T-helper 1 cell (primary cell): ENCODE measurements at regions not wholly inside any gene's neighbourhood (a gene's known extent, or its start where the extent isn't known, plus 50 kb on each side); places are given as distances from the start of the nearest gene placed in this dataset.
"Not testable (repeated sequence)": the region's sequence is repeated elsewhere in the genome, so short reads cannot be mapped to it uniquely, and the experiment has no call there.

Experiments used
- DNase-seq, 5 donors: peaks; one replicate each; pipeline ENCODE4 v3.0.0-alpha.2; 2012 to 2020

DNA sequence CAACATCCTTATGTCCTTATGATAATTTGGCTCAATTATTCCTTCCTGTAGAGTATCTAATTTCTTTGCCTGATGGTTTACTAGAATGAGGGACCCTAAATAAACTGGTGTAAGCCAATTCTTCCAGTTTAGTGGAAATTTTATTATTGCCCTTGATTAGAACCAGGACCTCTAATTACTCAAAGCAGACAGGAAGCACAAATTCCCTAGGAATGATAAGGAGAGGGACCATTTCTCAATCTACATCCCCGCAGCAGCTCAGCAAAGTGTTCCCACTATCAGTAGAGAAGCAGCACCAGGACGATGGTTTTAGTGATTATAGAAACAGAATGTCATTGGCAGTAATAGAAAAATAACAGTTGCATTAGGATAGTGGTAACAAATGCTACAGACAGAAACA, 97.1 kb downstream of the PLPPR4 start:
- DNase-seq, result no peak

DNA sequence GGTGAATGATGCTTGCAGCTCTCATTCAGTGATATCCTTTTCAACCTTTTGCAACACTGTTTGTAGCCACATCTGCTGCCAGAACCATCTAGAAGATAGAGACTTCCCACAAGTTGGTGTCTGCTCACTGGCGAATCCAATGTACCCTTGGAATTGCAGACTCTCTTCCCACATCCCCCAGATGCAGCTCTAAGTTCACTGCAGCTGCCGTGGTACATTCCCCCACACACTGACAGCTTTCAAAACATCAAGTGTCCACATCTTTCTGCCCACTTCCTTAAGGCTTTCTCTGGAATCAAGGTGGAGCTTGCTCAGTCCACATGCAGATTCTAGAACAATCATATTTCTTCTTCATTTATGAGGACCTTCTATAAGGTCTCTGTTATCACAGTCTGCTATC, 99.2 kb downstream of the PLPPR4 start:
- no peak for DNase-seq

DNA sequence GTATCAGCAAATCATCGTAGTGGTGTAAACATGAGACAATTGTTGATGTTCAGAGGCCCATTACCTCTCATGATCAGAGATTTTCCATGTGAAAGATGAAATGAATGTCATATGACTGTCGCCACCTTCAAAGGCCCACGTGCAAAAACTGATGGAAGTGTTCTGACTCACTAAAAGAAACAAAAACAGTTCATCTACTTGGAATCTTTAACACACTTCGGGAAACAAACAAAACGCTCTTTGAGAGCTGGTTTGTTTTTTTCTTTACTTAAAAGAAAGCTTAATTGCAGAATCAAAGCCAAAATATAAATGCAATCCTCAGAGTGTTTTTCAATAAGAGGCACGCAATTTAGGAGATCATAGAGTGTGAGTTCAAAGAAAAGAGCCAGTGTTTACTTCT, 100.8 kb downstream of the PLPPR4 start:
- DNase-seq, result no peak

DNA sequence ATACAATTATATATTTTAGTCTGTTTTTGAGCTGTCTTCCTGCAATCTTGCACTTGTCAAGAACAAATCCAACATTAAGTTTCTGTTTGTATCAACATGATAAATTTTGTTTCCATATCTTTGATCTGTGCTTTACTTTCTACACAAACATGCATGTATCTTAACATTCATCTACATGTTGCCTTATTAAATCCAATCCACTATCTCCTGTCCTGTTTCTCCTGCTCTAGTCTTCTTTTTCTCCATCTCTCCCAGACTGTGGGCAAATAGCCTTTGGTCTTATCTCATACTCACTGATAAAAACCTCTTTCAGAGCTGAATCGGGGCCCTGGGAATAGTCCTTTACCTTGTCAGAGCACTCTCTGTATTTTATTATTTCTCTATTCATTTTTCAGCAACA, 101.3 kb downstream of the PLPPR4 start:
- DNase-seq, result no peak

DNA sequence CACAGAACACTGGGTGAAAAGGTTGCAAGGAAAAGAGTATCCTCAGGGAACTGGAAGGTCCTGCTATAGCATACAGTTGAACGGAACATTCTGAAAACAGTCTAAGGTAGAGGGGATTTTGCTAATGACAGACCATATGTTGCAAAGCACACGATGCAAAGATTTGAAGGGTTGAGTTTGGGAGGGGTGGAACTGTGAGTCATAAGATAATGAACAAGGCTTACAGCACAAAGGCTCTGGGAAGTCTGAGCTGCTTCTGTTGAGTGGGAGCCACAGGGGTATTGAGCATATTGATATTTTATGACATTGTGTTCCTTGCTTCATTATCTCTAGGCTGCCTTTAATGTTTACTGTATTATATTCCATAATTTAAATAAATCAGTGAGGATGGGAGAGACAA, 104.9 kb downstream of the PLPPR4 start:
- no peak for DNase-seq

DNA sequence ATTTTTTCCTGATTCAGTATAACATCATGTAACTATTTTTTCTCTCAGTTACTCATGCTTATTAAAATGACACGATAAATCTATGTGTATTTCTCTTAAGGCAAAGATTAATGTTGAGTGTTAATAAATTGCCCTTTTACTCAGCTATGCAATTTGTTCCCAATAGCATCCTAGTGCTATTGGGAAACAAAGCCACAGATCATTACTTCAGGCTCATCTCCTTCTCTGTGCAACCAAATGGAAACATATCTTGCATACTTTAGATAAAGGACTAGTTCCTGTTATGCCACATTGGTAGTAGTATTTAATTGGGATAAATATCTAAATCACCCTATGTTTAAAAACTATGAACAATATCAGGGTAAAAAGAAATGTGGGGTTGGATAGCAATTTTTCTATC, 106.2 kb downstream of the PLPPR4 start:
- DNase-seq, result no peak

DNA sequence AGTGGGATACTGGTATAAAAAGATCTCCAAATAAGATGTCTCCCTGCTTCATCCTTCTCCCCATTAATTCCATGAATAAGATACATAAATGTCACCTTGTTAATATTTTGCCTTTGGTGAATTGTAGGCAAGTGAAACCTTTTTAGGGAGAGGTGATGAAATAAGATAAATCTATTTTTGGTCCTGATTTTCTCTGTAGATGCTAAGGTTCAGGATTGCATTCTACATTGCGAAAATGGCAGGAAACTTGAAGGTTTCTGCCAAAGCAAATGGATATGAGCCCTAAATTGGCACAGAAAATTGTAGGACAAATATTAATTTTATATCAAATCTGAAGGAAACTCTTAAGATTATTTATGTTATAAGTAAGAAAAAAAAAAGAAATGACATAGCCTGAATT, 107.1 kb downstream of the PLPPR4 start:
- DNase-seq, result no peak

DNA sequence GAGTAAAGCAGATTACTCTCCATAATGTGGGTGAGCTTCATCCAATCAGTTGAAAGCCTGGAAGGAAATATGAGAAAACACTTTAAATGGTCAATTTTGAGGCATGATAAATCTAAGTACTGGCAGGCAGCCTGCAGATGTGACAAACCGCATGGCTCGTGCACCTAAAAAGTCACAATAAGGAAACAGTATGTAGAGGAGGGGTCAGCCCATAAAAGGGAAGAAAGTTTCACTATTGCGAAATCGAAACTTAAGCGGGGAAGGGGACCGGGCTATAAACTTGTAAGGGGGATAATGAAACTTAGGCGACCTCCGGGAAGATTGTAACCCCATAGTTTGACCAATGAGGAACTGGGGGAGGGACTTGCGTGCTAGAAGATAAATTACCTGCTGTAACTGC, 109.8 kb downstream of the PLPPR4 start:
- DNase-seq, result no peak

DNA sequence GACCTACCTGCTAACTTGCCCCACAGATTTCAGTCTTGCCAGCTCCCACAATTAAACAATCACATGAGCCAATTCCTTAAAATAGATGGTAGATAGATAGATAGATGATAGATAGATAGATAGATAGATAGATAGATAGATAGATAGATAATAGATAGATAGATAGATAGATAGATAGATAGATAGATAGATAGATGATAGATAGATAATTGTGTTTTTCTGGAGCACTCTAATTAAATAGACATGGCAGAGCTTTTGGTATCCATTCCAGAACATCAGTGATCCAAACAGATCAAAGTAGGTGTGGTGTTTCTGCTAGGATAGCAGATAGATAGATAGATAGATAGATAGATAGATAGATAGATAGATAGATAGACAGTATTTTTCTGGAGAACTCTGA, 110.4 kb downstream of the PLPPR4 start:
- not testable (repeated sequence) for DNase-seq

DNA sequence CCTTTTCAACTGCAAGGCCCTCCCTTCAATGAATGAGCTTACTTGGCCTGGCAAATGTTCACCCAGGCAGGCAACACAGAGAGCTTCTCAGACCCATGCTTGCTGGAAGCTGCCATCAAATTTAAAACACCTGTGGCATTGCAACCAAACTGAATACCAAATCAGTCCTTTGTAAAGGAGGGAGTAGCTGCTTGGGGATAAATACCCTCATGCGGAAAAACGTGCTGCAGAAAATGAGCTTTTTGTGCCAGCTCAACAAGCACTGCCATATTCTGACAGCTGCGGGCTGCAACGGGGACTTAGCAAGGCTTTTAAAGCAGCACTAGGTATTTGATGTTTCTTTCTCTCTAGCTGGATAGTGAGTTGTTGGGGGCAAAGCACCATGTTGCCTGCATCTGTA, 119.7 kb downstream of the PLPPR4 start:
- no peak for DNase-seq

DNA sequence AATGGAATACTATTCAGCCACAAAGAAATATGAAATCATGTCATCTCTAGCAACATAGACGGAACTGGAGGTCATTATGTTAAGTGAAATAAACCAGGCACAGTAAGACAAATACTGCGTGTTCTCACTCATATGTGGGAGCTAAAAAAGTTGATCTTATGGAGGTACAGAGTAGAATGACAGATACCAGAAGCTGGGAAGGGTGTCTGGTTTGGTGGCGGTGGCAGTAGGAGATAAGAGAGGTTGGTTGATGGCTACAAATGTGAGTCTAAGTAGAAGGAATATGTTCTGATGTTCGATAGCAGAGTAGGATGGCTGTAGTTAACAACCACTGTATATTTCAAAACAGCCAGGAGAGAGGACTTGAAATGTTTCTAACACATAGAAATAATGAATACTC, 121.6 kb downstream of the PLPPR4 start:
- DNase-seq, result no peak

DNA sequence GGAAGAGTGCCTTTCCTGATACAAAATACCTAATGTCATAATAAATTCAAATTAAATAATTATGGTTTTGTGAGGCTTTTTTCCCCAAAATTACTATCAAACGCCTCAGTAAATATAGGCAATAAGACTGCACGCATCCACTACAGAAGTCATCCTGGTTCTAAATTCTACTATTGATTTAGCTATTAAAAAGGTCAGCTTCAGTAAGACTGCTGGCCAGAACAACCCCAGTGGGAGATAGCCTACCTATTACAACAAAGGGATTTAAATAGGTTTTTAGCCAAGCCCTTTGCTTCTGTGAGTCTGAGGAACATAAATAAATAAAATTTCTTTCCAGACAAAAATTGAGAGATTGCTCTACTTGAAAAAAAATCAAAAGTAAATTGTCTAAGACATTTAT, 132.1 kb downstream of the PLPPR4 start:
- no peak for DNase-seq

DNA sequence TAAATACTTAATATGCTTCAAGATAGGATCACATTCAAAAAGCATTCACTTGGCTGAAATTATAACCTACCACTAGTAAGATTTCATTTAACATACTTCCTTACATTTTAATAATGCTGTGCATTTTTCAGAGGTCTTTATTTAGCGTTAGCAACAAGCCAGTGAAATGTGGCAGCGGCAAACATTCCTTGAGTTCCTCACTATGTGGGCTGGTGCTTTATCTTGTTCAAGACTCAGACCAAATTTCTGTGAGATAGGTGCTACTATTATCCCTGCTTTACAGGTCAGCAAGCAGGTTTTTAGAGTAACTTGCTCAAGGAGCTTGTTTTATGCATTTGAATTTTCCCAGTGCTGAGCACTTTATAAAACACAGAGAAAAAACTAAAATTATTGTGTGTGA, 132.7 kb downstream of the PLPPR4 start:
- no peak for DNase-seq

DNA sequence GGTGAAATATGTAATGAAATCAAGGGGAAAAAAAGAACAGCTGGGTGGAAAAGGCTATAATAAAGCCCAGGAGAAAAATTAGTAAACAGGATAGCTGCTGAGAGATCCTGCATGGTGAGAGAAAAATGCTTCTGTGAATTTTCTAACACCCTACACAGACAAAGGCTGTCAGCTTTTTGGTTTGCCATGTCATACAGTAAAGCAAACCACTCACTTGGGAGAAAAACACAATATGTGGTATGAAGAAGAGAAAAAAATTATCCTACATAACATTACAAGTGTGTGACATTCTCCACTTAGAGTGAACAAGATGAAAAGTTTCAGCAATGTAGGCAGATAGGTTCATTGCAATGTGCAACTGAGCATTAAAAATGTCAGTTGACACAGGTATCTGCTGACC, 133.6 kb downstream of the PLPPR4 start:
- DNase-seq, result no peak

DNA sequence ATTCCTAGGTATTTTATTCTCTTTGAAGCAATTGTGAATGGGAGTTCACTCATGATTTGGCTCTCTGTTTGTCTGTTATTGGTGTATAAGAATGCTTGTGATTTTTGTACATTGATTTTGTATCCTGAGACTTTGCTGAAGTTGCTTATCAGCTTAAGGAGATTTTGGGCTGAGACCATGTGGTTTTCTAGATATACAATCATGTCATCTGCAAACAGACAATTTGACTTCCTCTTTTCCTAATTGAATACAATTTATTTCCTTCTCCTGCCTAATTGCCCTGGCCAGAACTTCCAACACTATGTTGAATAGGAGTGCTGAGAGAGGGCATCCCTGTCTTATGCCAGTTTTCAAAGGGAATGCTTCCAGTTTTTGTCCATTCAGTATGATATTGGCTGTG, 137.3 kb downstream of the PLPPR4 start:
- DNase-seq, result not testable (repeated sequence)

DNA sequence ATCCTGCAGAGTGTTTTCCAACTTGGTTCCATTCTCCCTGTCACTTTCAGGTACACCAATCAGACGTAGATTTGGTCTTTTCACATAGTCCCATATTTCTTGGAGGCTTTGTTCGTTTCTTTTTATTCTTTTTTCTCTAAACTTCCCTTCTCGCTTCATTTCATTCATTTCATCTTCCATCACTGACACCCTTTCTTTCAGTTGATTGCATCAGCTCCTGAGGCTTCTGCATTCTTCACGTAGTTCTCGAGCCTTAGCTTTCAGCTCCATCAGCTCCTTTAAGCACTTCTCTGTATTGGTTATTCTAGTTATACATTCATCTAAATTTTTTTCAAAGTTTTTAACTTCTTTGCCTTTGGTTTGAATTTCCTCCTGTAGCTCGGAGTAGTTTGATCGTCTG, 140.1 kb downstream of the PLPPR4 start:
- DNase-seq, result not testable (repeated sequence)

DNA sequence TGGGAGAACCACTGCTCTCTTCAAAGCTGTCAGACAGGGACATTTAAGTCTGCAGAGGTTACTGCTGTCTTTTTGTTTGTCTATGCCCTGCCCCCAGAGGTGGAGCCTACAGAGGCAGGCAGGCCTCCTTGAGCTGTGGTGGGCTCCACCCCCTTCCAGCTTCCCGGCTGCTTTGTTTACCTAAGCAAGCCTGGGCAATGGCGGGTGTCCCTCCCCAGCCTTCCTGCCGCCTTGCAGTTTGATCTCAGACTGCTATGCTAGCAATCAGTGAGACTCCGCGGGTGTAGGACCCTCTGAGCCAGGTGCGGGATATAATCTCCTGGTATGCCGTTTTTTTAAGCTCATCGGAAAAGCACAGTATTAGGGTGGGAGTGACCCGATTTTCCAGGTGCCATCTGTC, 141.0 kb downstream of the PLPPR4 start:
- DNase-seq, result not testable (repeated sequence)

DNA sequence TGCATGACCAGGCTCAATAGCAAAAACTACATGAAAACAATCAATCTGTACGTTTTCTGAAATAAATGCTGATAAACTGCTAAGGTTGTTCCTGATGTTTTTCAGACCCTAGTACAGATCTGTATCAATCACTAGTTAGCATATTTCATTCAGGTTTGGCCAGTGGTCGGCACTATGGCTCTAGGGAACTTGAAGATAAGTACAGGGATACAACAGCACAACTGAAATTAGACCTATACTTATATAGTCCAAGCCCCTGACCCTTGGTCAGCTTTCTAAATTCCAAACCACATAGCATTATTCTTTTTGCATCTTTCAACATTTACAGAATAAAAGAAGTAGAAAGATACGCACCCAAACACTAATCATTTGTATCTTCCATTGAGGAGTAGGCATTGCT, 142.7 kb downstream of the PLPPR4 start:
- no peak for DNase-seq

DNA sequence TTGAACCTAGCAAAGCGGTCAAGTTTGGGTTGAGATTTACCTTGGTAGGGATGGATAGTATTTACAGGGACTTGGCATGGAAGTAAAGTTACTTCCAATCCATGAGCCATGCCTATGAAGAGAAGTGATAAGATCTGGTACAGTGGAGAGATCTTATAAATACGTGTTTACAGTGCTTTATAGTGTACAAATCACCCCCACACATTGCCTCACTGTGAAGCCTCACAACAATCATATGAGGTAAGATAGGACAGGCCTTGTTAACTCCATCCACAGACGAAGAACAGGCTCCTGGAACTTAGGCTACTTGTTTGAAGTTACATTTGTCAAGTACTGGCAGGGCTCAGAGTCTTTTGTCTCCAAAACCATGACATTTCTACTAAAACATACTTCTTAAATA, 159.8 kb downstream of the PLPPR4 start:
- no peak for DNase-seq

DNA sequence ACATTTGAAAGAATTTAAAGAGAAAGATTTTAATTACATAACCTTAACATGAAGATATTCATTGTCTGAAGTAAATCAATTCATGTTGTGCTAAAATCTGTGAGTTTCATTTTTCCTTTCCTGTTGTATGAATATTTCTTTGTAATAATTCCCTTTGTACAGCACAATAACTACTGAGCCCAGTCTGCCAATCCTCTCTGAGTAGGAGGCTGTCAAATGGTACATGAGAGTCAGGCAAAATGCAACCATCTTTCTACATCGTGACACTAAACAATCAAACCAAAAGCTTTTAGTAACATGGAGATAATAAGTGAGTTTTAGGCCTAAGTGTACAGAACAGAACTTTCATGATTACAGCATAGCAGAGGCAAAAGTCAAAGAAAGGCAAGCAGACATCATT, 165.5 kb downstream of the PLPPR4 start:
- DNase-seq, result no peak

DNA sequence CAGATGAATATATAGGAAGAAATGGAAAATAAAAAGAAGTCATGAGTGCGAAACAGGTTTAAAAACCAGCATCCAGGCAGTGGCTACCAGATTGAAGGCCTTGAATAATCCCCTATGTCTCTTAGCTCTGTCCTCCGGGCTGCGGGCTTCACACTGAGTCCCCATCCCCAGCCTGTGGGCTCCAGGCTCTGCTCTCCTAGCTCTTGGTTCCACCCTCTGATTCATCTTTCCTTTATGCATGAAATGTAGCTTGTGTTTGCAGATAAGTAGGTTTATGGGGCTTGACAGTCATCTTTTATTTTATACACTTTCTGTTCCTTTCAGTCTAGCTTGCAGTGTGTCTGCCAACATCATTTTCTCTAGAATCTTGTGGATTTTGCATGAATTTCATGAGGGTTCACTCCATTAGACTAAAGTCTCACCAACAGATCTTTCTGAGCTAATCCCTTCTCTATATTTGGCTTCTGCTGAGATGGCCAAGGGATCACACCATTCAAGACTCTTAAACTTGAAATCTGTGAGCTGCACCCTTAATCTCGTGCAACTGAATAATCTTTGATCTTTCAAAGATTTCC, 174.5 kb downstream of the PLPPR4 start:
- no peak for DNase-seq

DNA sequence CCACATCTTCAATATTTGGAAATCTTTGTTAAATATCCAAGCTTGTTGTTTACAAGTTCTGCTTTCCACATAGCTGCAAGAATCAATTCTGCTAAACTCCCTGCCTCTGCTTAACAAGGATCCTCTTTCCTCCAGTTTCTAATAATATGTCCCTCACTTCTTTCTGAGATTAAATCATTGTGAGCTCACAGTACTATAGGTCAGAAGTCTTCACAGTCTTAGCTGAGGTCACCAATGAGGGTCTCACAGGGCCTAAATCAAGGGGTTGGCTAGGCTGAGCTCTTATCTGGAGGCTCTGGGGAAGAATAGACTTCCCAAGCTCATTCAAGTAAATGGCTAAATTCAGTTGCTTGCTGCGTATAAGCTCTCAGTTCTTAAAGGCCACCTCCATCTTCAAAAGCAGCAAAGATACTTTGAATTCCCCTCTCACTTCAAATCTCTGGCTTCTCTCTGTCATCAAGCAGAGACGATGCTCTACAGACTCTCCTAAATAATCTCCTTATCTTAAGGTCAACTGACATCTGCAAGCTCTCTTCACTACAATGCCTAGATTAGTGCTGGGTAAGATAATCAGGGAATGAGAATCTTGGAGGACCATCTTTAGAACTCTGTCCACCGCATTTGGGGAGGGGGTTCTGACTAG, 175.3 kb downstream of the PLPPR4 start:
- no peak for DNase-seq

DNA sequence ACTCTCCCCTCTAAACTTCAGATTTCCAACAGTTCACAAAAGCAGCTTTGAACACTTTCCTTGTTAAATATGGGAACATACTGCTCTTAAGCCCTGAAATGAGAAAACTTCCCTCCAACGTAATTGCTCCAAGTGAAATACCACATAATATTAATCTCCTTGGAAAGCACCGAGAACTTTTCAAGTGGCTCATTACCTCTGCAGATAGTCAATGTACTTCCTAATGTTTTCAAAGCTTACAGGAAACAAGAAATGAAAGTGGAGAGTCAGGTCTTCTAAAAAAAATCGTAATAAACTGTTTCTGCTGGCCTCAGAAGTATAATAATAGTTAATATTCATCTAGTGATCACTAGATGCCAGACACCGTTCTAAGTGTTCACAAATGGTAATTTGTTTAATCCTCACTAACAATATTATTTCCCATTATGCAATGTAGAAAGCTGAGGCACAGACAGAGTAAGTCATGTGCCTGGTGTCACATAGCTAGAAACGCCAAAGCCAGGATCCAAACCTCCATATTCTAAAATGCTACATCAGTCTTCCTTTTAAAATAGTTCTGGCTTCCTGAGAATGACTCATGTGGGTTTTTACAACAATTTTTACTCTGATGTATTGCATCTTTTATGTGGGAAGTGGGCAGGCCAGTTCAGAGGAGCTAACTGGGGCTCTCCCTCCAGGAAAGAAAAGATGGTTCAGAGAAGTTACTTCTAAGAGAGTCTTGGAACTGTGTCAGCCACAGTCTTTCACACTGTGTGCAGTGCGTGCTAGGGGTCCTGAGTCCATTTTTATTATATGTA, 177.2 kb downstream of the PLPPR4 start:
- peak in 1 of 5 donors; percentile 5 for DNase-seq

DNA sequence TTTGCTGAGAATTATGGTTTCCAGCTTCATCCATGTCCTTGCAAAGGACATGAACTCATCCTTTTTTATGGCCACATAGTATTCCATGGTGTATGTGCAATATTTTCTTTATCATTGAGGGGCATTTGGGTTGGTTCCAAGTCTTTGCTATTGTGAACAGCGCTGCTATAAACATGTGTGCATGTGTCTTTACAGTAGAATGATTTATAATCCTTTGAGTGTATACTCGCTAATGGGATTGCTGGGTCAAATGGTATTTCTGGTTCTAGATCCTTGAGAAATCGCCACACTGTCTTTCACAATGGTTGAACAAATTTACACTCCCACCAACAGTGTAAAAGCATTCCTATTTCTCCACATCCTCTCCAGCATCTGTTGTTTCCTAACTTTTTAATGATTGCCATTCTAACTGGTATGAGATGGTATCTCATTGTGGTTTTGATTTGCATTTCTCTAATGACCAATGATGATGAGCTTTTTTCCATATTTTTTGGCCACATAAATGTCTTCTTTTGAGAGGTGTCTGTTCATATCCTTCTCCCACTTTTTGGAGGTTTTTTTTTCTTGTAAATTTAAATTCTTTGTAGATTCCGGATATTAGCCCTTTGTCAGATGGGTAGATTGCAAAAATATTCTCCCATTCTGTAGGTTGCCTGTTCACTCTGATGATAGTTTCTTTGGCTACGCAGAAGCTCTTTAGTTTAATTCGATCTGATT, 180.1 kb downstream of the PLPPR4 start:
- not testable (repeated sequence) for DNase-seq
